Small intestine (tissue), 7 donors: ENCODE measurements at regions not wholly inside any gene's neighbourhood (a gene's known extent, or its start where the extent isn't known, plus 50 kb on each side); places are given as distances from the start of the nearest gene placed in this dataset.

Experiments
- DNase-seq, 2 donors: peaks; one replicate each; pipeline versions ENCODE4 v3.0.0 to v3.0.0-alpha.2; 2013
- FAIRE-seq: peaks from 2 replicates; lab custom pipeline; 2012; peaks lifted over from hg19 to GRCh38; lab: Jason Lieb, UNC
- H3K27ac ChIP-seq, 3 donors: one replicate each; pipeline ENCODE4 v1.5.1; 2013; ENCODE audit warnings: low read length in 2 of 3, mild to moderate bottlenecking in 2 of 3, control low read depth in 1 of 3, inconsistent platforms in 1 of 3, low read depth in 1 of 3, moderate library complexity in 1 of 3
- H3K27me3 ChIP-seq, 3 donors: one replicate each; pipeline ENCODE4 v1.6.1; 2013; ENCODE audit warnings: low read length in 3 of 3, inconsistent platforms in 1 of 3; ENCODE audit not compliant: control insufficient read depth in 3 of 3, insufficient read depth in 3 of 3
- H3K36me3 ChIP-seq, 3 donors: one replicate each; pipeline ENCODE4 v1.6.1; 2013; ENCODE audit warnings: low read length in 3 of 3, inconsistent platforms in 1 of 3, low read depth in 1 of 3, mild to moderate bottlenecking in 1 of 3, moderate library complexity in 1 of 3; ENCODE audit not compliant: control insufficient read depth in 3 of 3, insufficient read depth in 2 of 3
- H3K4me1 ChIP-seq, 3 donors: one replicate each; pipeline ENCODE4 v1.6.1; 2013; ENCODE audit warnings: low read length in 2 of 3, inconsistent platforms in 1 of 3, low read depth in 1 of 3, mild to moderate bottlenecking in 1 of 3, moderate library complexity in 1 of 3; ENCODE audit not compliant: control insufficient read depth in 3 of 3, insufficient read depth in 2 of 3
- H3K4me3 ChIP-seq, 3 donors: one replicate each; pipeline ENCODE4 v1.5.1; 2013; ENCODE audit warnings: low read length in 3 of 3, control low read depth in 1 of 3, inconsistent platforms in 1 of 3, low read depth in 1 of 3, mild to moderate bottlenecking in 1 of 3, moderate library complexity in 1 of 3
- H3K9me3 ChIP-seq, 2 donors: one replicate each; pipeline ENCODE4 v1.6.1; 2013; ENCODE audit warnings: low read depth in 1 of 2, low read length in 1 of 2; ENCODE audit not compliant: control insufficient read depth in 2 of 2, insufficient read depth in 1 of 2
- WGBS, 3 donors: extraction: QIAGEN DNeasy Blood & Tissue Kit; methylation state at CpG; one replicate each; pipeline ENCODE4 v1.1.7; 2013; 5-methylcytosine and 5-hydroxymethylcytosine counted together
- donor health status: healthy with polysubstance abuse.
- donor health status: control.
- donor health status: control.
- donor health status: Bipolar disorder and iron deficiency.
- donor health status: healthy.

DNA sequence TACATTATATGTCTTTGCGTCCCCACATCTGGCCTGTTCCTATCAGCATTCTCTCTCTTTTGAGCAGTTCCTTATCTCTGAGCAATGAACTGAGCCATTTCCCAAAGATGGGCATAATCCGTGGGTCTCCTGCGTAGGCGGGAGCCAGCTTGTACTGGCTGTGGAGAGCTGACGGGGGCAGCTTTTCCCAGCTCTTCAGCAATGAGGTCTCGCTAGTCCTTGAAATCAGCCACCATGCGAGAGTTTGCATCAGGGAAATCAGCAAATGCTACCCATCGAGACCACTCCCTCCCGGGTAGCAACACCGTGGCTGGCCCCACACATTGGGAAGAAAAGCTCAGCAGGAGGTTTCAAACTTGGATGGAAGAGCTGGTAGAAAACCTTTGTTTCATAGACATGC is 51.9 kb upstream of the FAM180A start:
- no peaks in the 10 kb centered on the region for H3K9me3 ChIP-seq
- WGBS, 3 donors = 52 to 67% (median 56%) methylated on average over 10 of the region's 10 CpGs
- H3K4me1 ChIP-seq = peaks cover 0 to 4% (median 0%) of the 10 kb centered on the region in 3 donors
- H3K36me3 ChIP-seq = no peaks in the 10 kb centered on the region
- H3K27me3 ChIP-seq = peaks cover 0 to 2% (median 0%) of the 10 kb centered on the region in 3 donors
- H3K27ac ChIP-seq = no peak overlapping the region
- DNase-seq = no peak
- no peak overlapping the region for H3K4me3 ChIP-seq
- no peak for FAIRE-seq

DNA sequence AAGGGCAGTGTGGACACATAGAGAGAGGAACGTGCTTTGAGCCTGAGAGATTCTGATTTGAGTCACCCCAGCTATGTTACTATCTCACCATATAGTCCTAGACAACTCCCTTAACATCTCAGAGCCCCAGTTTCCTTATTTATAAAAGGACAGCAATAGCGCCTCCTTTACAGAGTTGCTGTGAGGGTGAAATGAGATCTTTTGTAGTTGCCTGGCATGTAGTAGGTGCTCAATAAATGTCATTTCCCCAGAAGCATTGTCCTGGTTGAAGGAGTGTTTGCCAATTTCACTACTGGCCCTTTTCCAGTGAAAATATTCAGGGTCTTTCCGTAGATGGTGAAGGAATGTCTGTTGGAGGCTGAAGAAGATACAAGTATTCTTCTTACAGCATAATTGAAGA is 51.3 kb upstream of the FAM180A start:
- Histone ChIP-seq H3K9me3 (no peaks in the 10 kb centered on the region), H3K27ac (no peak overlapping the region), H3K4me3 (no peak overlapping the region), H3K36me3 (no peaks in the 10 kb centered on the region), H3K27me3 (peaks cover 0 to 2% (median 0%) of the 10 kb centered on the region in 3 donors), H3K4me1 (peaks cover 0 to 4% (median 0%) of the 10 kb centered on the region in 3 donors)
- DNase-seq = no peak
- 77 to 79% (median 78%) methylated on average over 3 of the region's 3 CpGs for WGBS, 3 donors
- no peak for FAIRE-seq
